Tibial nerve (tissue), 4 donors: ENCODE measurements at regions not wholly inside any gene's neighbourhood (a gene's known extent, or its start where the extent isn't known, plus 50 kb on each side); places are given as distances from the start of the nearest gene placed in this dataset.

ENCODE experiments used
- DNase-seq, 2 donors: peaks; one replicate each; pipeline ENCODE4 v3.0.0-alpha.2; 2019; ENCODE audit warnings: low spot score in 2 of 2
- H3K27ac ChIP-seq, 4 donors: fragments of 200-600 bp; sonication (generic) in 3 of 4; one replicate each; pipeline ENCODE4 v1.5.1; 2017 to 2019; ENCODE audit warnings: mild to moderate bottlenecking in 1 of 4
- H3K27me3 ChIP-seq, 2 donors: fragments of 200-600 bp; sonication (generic) in 1 of 2; one replicate each; pipeline versions ENCODE4 v1.5.1 to v1.6.0; 2017 to 2019
- H3K36me3 ChIP-seq, 3 donors: fragments of 200-600 bp; sonication (generic); one replicate each; pipeline ENCODE4 v1.5.1; 2018 to 2019
- H3K4me1 ChIP-seq, 4 donors: fragments of 200-600 bp; sonication (generic) in 3 of 4; one replicate each; pipeline ENCODE4 v1.5.1; 2017 to 2019
- H3K4me3 ChIP-seq, 4 donors: fragments of 200-600 bp; sonication (generic) in 3 of 4; one replicate each; pipeline ENCODE4 v1.5.1; 2017 to 2019; ENCODE audit warnings: mild to moderate bottlenecking in 1 of 4, moderate library complexity in 1 of 4
- H3K9me3 ChIP-seq, 4 donors: fragments of 200-600 bp; sonication (generic) in 3 of 4; one replicate each; pipeline ENCODE4 v1.5.1; 2017 to 2019
- EP300 ChIP-seq, 2 donors: sonication (generic); formaldehyde crosslinking; IDR thresholded peaks; one replicate each; pipeline ENCODE4 v1.6.1; 2017; ENCODE audit warnings: antibody characterized with exemption in 2 of 2, mild to moderate bottlenecking in 1 of 2
- POLR2A ChIP-seq, 2 donors: fragments of 450-650 bp; IDR thresholded peaks; one replicate each; pipeline ENCODE4 v1.6.1; 2017; ENCODE audit warnings: antibody characterized with exemption in 2 of 2, mild to moderate bottlenecking in 2 of 2, moderate library complexity in 2 of 2
- WGBS, 2 donors: methylation state at CpG; one replicate each; pipeline ENCODE4 v1.1.5; 2018; 5-methylcytosine and 5-hydroxymethylcytosine counted together
- TF ChIP-seq, protein P1 (sequence below), 5 experiments: fragments of 200-600 bp in 3 of 5; fragments of 450-650 bp in 2 of 5; sonication (generic) in 3 of 5; IDR thresholded peaks; one replicate each; pipeline ENCODE4 v1.5.1; 2016 to 2019; ENCODE audit warnings: antibody characterized with exemption in 5 of 5, mild to moderate bottlenecking in 3 of 5, moderate library complexity in 2 of 5

DNA sequence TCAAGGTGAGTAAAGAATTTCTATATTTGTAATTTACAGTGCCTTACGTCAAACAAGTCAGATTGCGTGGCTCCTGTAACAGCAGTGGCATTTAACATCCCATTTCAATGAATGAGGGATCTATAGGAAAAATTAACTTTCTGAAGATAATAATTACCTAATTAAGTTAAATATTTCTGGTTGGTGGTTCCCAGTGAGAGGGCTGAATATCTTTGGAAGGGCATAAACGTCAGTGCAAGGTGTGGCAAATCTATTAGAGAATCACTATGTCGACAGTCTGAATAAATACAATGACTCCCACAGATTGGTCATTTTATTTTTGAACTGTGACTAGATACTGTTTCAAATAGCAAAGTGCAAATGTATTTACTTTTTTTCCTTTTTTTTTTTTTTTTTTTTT is 80.0 kb downstream of the S1PR1 start:
- Histone ChIP-seq H3K27ac (no peak overlapping the region), H3K9me3 (no peaks in the 10 kb centered on the region), H3K36me3 (no peaks in the 10 kb centered on the region), H3K4me1 (no peaks in the 10 kb centered on the region), H3K4me3 (no peak overlapping the region), H3K27me3 (peaks cover 0 to 6% of the 10 kb centered on the region in 2 donors)
- DNase-seq = no peak
- 72 to 84% methylated on average over 4 of the region's 4 CpGs for whole genome bisulfite sequencing, 2 donors
- TF ChIP-seq EP300 (IDR thresholded peaks at IDR 0.05) (no peak), POLR2A (IDR thresholded peaks at IDR 0.05) (no peak)
- TF ChIP-seq, protein P1, sequence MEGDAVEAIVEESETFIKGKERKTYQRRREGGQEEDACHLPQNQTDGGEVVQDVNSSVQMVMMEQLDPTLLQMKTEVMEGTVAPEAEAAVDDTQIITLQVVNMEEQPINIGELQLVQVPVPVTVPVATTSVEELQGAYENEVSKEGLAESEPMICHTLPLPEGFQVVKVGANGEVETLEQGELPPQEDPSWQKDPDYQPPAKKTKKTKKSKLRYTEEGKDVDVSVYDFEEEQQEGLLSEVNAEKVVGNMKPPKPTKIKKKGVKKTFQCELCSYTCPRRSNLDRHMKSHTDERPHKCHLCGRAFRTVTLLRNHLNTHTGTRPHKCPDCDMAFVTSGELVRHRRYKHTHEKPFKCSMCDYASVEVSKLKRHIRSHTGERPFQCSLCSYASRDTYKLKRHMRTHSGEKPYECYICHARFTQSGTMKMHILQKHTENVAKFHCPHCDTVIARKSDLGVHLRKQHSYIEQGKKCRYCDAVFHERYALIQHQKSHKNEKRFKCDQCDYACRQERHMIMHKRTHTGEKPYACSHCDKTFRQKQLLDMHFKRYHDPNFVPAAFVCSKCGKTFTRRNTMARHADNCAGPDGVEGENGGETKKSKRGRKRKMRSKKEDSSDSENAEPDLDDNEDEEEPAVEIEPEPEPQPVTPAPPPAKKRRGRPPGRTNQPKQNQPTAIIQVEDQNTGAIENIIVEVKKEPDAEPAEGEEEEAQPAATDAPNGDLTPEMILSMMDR (IDR thresholded peaks at IDR 0.05) = no peak

DNA sequence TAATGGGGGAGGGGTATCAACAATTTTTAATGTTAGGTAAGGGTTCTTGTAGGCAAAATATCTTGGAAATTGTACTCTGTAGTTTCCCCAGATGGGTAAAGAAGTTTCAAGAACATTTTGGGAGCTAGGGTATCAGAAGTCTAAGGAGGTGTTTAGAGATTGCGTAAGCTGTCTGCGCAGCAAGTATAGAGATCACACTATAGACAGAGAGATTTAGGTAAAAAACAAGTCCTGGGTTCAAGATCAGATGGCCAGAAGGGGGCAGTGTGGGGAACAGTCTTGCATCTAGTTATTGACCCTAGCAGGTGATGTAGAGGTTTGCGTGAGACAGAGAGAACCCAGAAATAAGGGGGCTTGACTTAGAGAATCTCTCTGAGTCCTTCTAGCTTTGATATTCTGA is 80.8 kb downstream of the S1PR1 start:
- H3K27me3 ChIP-seq = peaks cover 0 to 6% of the 10 kb centered on the region in 2 donors
- H3K9me3 ChIP-seq = no peaks in the 10 kb centered on the region
- H3K4me3 ChIP-seq = no peak overlapping the region
- WGBS, 2 donors = 92 to 97% methylated on average over 3 of the region's 3 CpGs
- no peaks in the 10 kb centered on the region for H3K4me1 ChIP-seq
- TF ChIP-seq POLR2A (IDR thresholded peaks at IDR 0.05) = no peak
- TF ChIP-seq, protein P1 (IDR thresholded peaks at IDR 0.05) = no peak
- TF ChIP-seq EP300 (IDR thresholded peaks at IDR 0.05) = no peak
- no peak overlapping the region for H3K27ac ChIP-seq
- no peak for DNase-seq
- no peaks in the 10 kb centered on the region for H3K36me3 ChIP-seq

DNA sequence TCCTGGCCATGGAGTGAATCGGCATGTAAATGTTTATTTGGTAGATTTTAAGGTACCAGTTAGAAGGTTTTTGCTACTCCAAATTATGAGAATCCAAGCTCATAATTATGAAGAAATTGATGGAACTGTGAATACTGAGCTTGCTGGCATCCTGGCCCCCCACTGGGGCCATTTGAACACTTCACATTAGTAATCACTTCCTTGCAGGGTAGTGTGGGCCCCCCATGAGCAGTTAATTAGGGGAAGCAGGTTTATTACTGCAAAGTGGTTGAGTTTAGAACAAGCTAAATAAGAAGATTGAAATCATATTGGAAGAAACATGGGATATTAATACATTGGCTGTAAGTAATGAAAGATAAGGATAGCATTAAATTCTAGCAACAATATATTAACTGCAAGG is 86.7 kb downstream of the S1PR1 start:
- no peak overlapping the region for H3K4me3 ChIP-seq
- TF ChIP-seq, protein P1 (IDR thresholded peaks at IDR 0.05) = no peak
- no peak for TF ChIP-seq POLR2A (IDR thresholded peaks at IDR 0.05)
- no peak for TF ChIP-seq EP300 (IDR thresholded peaks at IDR 0.05)
- H3K4me1 ChIP-seq = no peaks in the 10 kb centered on the region
- no peaks in the 10 kb centered on the region for H3K9me3 ChIP-seq
- DNase-seq = no peak
- WGBS, 2 donors = 88 to 93% methylated on average over 1 of the region's 1 CpG
- H3K27me3 ChIP-seq = no peaks in the 10 kb centered on the region
- no peaks in the 10 kb centered on the region for H3K36me3 ChIP-seq
- no peak overlapping the region for H3K27ac ChIP-seq

DNA sequence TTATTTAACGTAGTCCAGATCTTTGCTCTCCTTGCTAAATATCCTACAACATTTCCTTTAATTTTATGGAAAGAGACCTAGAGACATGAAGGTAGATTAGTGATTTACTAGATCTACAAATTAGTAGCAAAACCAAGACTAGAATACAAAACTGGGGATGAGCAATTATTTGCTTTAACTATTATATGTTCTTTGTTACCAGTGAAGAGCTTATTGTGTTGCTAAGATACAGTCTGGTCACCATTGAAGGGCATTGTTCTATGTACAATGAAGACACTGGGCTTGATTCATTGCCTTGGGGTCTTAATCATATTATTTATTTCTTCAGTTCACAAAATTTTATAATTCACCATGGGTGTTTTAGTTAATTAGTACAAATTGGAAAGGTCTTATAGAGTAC is 88.3 kb downstream of the S1PR1 start:
- no peak overlapping the region for H3K4me3 ChIP-seq
- no peak for TF ChIP-seq POLR2A (IDR thresholded peaks at IDR 0.05)
- no peaks in the 10 kb centered on the region for H3K36me3 ChIP-seq
- no peak overlapping the region for H3K27ac ChIP-seq
- no peaks in the 10 kb centered on the region for H3K27me3 ChIP-seq
- no peaks in the 10 kb centered on the region for H3K9me3 ChIP-seq
- DNase-seq = no peak
- H3K4me1 ChIP-seq = no peaks in the 10 kb centered on the region
- WGBS, 2 donors = 73 to 74% methylated on average over 1 of the region's 1 CpG

DNA sequence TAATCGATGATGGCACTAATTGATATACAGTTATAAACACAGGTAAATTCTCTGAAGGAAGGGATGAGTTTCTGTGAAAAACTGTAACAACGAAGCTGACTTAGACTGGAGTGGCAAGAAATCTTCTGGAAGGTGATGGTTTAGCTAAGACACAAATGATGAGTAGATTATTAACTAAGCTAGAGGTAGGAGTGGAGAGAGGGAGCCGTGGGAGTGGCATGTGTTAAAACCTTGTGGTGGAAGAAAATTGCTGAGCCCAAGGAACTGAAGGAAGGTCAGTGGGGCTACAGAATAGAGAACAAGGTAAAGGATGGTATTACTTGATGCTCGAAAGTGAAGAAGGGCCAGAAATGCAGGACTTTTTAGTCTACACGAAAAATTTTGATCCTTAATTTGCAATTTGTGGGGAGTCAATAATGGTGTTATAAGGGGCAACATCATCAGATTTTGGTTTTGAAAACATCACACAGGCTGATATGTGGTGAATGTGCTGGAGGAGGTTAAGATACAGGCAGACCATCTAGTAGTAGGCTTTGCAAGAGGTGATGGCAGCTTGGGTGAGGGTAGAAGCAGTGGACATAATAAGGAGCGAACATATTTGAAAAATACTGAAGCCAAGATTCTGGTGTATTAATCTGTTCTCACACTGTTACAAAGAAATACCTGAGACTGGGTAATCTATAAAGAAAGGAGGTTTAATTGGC is 93.8 kb downstream of the S1PR1 start:
- no peaks in the 10 kb centered on the region for H3K36me3 ChIP-seq
- H3K4me3 ChIP-seq = no peak overlapping the region
- TF ChIP-seq EP300 (IDR thresholded peaks at IDR 0.05) (no peak), POLR2A (IDR thresholded peaks at IDR 0.05) (no peak)
- TF ChIP-seq, protein P1 (IDR thresholded peaks at IDR 0.05) = no peak
- no peaks in the 10 kb centered on the region for H3K4me1 ChIP-seq
- WGBS, 2 donors = 83% methylated on average over 6 of the region's 6 CpGs
- no peak overlapping the region for H3K27ac ChIP-seq
- H3K27me3 ChIP-seq = no peaks in the 10 kb centered on the region
- no peak for DNase-seq
- H3K9me3 ChIP-seq = no peaks in the 10 kb centered on the region
